GM21619 (cell line): ENCODE measurements at regions not wholly inside any gene's neighbourhood (a gene's known extent, or its start where the extent isn't known, plus 50 kb on each side); places are given as distances from the start of the nearest gene placed in this dataset.

ENCODE experiments used
- ATAC-seq: cut with Tn5 transposase; IDR thresholded peaks from one replicate; pipeline ENCODE4 v1.9.1; 2021; ENCODE audit not compliant: unreplicated experiment

DNA sequence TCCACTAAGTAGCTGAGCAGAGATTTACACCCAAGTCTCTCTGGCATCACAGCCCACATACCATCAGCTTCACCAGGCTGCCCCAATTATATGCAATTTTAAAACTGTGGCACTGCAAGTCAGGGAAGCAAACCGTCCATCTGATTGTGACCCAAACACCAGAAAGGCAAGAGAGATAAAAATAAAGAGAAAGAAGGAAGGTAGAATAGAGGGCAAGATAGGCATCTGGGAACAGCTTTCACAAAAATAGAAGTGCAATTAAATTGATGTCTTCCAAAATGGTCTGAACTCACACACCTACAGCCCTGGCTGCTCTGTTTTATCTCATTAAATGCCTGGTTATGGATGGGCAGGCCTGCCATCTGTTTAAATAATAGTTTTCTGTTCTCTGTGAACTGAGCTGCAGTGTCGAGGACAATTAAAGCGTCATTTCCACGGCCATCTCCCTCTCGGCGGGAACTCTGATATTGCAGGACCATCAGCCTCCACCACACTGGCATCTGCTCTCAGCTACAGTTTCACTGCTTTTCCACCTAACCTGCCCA is 509.1 kb downstream of the INHBA start:
- no peak for ATAC-seq

DNA sequence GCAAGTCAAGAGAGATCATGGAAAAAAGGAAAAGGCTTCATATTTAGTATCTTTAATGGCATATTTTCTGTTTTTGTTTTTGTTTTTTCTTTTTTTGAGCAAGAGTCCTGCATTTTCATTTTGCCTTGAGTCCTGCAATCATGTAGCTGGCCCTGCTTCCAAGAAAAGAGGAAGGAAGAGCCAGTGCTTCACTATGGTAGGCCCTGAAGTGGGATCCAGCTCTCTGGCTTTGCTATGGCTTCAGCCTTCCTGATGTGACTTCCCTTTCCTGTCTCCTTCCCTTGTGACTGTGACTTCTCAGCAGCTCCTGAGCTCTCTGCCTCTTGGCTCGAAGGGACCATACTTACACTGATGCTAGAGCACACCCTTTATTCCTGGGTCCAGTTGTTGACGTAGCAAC is 512.3 kb downstream of the INHBA start:
- no peak for ATAC-seq

DNA sequence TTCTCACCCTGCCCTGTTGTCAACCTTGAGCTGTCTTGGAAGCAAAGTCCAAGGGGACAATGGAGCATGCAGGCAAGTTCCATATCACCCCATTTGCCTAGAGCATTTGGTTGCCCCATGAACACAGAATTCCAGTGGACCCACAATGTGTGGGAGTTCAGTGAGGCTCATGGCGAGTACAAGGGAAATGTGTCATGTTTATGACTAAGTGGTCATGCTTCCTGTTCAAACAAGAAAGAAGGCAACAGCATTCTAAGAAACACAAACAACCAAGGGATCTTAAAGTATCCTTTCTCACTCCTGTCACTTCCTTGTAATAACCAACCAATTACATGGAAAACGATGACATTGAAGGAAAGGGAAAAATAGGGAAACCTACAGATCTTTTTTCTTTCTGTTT is 513.0 kb downstream of the INHBA start:
- ATAC-seq: no peak

DNA sequence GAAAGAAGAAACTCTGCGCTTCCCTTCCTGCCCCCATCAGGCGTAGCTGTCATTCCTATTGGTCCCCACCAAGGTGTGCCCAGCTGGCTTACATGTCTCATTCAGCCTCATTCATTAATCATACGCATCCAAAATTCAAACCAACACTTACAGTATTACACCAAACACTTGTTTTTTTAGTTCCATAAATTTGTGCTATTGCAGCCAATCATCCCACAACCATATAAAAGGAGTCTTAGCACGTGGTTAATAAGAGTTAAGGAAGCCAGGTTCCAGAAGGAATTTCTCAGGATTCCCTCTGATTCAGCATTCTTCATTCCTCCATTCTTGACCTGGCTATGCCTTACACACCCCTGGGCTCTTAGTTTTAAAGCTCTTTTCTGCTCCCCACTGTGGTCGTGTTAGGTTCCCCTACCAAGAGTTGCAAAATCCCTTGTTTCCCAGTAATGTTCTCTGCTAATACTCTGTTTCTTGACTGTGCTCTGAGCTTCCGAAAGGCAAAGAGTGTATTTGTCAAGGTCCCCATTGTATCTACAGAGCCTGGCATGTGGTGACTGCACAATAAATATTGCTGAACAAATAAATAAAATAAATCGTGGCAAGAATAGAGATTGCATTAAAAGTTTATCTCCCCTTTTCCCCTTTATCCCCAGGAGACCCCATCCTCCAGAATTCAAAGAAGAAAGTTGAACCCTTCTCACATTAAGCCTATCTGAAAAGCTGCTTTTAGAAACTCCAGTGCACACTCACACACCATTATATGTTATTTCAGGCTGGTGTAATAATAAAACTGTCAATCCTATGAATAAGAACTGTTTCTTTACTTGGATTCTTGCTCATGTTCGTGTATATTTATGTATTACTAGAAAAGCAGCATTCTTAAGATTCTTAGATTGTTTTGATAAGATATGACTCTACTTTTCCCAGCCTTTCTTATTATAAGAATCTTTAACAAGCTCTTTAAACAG is 514.4 kb downstream of the INHBA start:
- no peak for ATAC-seq

DNA sequence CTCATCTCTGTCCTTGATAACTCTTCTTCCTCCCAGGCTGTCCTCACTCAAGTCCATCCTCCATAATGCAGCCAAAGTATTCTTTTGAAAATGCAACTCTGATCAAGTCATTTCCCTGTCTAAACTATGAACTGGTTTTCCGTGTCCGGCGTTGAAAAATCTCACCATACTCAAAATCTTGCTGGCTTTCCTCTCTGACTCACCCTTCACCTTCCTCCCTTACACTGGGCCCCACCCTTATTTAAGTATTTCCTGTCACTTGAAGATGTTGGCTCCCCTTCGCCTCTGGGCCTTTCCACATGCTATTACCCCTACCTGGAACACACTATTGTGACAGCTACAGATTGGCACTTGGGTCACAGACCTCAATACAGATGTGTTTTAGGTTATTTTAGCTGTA is 515.6 kb downstream of the INHBA start:
- no peak for ATAC-seq

DNA sequence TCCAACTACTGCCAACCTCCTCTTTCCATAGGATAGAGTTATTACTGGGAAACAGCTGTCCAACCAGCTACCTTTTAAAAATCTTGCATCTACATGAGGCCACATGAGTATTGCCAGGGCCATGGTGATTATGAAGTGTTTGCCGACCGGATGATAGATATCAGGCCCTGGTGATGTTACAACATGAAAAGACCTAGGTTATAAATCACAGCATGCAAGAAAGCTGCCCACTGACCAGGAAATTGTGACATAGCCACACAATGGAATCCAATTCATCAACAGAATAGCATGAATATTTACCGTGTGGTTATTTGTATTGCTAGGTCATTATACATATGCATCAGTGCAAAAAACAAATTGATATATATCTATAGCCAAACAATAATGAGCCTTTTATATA is 517.0 kb downstream of the INHBA start:
- ATAC-seq: no peak

DNA sequence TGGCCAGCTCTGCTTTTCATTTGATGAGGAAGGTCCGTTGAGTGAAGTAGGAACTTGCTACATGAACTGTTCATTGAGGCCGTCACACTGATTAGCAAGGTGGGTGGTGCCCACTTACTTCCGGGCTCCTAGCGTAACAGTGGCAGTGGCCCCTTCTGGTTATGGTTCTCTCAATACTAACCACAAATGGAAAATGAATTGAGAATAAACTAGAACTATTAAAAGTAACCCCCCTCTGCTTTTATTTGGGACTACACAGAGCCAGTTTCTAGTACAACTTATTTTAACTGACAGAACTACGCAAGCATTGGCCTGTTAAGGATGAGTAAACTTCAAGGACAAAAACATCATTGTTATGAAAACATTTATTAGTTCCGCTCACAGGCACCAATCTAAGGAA is 519.1 kb downstream of the INHBA start:
- ATAC-seq: no peak

DNA sequence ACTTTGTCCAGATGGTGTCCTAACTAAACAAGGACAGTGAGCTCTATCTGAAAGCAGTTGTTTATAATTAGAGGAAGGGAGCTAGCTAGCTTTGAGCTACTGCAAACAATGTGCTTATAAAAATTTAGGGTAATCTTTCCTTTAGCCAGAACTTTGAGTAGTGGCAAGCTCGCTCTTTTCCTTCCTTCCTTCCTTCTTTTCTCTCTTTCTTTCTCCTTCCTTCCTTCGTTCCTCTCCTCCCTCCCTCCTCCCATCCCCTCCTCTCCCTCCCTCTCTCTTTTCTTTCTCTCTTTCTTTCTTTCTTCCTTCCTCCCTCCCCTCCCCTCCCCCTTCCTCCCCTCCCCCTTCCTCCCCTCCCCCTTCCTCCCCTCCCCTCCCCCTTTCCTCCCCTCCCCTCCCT is 520.1 kb downstream of the INHBA start:
- ATAC-seq: no peak

DNA sequence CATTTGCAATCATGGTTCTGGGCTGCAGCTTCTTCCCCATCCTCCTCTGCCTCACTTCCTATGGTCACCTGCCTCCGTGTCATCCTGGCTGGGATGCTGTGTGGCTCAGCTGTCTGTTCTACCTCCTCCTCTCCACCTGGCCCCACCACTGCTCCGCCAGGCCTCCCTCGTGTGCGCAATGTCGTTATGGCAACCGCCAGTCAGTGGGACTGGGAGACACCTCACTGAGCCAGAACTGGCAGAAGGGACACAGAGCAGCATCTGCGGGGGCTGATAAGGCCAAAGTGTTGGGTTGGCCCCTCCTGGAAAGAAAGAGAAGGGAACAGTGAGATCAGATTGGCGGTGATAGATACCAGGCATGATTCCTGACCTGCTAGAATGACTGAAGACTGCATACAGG is 527.5 kb downstream of the INHBA start:
- ATAC-seq: no peak

DNA sequence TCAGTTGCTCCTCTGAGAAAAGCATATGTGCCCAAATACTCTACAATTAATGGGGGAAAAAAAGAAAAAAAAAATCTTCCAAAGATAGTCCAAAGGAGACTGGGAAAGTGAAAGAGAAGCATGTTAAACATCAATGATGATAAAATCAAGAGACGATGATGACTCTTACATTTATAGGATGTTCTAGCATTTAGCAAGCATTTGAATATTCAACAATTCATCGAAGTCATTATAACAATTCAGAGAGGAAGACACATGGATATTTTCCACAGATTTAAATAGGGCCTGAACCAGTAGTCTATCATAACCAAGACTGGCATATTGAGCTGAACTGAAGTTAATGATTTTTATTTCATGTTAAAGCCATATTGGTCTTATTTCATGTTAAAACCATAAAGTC is 528.4 kb downstream of the INHBA start:
- ATAC-seq: no peak

DNA sequence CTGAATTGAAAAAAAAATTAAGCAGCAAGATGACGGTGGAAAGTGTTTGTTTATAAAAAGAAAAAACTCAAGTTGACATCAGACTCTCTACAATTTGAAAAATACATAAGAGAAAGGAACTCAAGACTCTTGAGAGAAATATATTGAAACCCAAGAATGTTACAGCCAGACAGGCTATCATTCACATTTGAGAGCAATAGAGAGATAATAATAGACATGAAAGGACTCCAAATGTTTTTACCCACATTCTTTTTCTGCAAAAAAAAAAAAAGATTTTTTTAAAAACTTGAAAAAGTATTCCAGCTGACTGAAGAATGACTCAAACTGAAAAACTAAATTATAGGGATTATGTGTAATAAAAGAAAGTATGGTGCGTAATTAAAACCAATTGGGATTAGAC is 532.4 kb downstream of the INHBA start:
- ATAC-seq: no peak

DNA sequence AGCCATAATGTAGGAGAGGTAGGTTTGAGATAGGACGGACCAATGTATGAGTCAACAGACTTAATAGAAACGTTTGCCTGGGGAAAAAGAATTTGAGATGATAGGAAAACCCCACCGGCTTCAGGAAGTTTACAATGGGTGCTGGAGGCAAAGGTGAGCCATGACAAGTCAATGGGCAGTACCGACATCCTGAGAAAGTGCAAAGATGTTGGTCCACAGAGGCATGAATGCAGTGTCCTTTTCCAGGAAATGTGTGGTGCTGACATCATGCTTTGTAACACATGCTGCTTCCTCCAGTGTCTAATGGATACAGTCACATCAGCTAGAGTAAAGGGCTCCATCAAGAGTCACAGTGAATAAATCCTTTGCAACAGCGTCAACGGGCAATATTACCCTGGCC is 533.6 kb downstream of the INHBA start:
- no peak for ATAC-seq

DNA sequence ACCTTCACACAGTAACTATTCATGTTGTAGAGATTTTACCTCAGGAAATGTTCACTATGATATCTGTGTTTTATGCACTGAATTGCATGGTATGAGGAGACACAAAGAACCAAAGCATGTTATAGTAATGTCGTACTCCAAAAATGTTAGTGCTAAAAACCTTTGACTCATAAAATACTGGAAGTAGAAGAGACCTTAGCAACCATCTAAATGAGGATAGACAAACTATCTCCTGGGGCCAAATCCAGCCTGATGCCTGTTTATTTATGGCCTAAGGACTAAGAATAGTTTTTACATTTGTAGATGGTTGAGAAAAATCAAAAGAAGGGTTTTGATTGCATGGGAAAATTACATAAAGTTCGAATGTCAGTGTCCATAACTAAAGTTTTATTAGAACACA is 535.1 kb downstream of the INHBA start:
- no peak for ATAC-seq

DNA sequence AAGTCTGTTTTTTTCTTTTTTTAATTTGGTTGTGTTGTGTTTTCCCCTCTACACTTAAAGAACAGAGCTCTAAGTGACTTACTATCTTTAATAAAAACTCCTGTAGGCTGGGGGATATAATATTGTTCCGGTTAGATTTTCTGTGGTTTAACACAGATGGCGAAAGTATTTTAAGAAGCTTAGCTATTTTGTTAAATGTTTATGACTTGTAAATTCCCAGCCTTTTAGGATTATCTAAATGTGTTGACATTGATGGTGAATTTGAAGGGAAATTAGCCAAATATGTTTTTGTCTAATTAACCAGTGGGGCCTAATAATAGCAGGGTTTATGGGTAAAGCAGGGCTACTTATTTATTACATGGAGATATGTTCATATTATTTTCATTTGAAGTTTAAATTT is 538.5 kb downstream of the INHBA start:
- no peak for ATAC-seq

DNA sequence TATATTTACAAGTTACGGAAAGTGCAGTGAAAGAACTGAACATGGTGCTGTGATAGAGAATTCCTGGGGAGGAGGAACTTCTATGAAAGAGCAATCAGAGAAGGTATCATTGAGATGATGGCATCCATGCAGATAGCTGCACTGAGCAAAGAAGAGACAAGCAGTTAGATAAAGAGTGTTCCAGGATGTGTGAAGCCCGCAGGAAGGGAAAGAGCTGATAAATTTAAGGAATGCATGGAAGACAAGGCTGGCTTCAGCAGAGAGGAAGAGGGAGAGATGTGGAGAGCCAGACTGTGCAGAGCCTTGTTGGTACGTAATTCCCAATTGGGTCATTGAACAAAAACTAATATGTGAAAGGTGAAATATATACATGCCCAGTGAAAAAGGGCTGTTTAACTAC is 538.9 kb downstream of the INHBA start:
- no peak for ATAC-seq

DNA sequence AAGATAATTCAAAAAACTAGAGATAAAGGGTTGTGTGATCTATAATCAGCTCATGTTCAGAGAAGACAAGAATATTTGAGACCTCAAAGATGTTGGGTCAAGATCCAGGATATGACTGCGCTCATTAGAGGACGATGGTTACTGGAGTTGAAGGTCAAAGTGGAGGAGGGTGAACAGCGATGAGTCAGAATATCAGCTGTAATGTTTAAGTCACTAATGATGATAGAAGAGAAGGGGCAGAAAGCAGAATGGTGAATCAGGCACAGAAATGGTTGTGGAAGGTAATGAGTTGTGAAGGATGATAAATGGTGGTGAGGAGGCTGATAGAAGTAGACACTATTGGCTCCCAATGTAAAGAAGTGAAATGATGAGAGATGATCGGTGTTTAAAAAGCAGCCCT is 540.3 kb downstream of the INHBA start:
- no peak for ATAC-seq

DNA sequence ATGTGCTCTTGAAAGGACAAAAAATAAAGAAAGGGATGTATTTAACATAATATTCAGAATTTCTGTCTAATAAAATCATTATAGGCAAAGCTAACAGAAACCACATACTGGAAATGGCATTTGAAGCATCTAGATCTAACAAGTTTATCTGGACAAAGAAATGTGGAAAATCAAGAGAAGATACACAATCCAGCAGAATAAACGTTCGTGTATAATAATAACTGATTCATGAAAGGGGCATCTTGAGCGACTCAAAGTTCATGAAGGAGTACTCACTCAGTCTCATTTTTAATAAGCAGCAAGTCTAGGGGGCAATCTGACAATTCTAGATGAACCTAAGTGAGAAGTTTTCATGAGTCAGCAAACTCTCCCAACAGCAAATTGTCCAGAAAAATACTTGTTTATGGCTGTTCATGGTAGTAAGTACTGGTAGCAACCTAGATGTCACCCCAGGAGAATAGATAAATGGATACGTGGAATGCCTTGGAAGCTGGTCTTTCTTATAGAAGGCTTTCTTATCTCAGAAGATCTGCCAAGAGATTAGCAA is 541.8 kb downstream of the INHBA start:
- no peak for ATAC-seq

DNA sequence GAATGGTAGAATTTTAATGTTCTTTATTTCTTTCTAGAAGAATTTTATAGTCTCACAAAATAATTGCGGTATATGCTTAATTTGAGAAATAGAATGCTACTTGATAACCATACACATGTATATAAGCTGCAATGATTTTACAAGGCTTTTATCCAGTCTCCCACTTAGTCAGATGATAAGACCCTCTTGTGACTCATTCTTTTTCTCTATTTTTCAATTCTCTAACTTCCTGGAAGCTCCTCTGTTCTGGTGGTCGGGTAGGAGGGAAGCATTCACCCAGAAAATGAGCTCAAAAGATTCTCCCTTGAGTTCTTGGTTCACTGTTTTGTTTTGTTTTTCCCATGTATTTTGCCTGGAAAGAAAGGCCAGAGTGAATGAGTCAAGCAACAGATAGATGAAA is 546.6 kb downstream of the INHBA start:
- ATAC-seq: no peak

DNA sequence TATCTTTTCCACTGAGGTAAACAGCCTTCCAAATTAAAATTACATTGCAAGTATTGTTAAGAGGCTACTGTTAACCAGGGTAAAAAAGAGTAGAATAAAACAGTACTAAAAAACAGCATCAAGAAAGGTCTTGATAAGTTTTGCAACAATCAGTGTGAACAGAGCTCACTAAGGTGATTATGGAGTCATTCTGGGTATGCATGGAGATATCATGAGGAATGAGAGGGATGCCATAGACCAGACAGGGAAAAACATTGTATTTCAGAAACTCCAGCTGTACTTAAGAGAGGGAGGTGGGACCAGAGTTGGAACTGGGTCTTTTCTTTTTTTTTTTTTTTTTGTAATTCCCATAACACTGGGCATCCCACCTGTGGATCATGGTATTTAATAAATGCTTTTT is 549.6 kb downstream of the INHBA start:
- no peak for ATAC-seq

DNA sequence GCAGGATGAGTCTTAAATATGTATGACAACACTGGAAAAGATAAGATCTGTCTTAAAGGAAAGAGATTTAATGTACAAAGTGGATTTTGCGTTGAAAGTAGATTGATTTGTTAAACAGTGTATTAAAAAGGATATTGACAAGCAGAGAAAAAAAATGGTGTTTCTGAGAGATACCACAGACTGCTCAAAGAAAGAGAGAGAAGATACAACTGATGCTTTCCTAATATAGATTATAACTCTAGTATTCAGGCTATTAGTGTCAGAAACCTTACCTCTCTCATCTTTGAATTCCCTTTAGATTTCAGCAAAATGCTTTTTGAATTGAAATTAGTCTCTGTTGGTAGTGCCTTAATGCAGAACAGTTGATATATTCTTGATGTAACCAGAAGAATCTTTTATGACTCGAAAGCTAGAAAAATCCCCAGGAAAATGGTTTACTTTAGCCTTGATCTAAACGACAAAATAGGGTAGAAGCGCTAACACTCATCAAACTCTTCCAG is 550.7 kb downstream of the INHBA start:
- ATAC-seq: no peak

DNA sequence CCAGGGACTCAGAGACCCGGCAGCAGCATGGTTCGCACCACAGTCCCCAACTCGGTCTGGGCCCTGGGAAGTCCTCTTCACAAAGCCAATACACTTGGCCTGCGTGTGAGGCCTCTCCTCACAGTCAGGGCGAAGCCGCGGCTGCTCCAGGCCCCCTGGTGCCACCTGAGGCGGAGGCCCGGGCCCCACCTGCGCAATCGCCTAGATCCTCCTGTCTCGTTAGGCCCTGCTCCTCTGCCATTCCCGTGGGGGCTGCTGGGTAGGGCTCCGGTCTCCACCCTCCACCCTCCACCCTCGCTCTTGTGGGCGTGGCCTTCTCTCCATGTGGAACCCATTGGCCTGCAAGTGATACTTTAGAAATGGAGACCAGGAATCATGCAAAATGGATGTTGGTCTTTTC is 553.3 kb downstream of the INHBA start:
- no peak for ATAC-seq

DNA sequence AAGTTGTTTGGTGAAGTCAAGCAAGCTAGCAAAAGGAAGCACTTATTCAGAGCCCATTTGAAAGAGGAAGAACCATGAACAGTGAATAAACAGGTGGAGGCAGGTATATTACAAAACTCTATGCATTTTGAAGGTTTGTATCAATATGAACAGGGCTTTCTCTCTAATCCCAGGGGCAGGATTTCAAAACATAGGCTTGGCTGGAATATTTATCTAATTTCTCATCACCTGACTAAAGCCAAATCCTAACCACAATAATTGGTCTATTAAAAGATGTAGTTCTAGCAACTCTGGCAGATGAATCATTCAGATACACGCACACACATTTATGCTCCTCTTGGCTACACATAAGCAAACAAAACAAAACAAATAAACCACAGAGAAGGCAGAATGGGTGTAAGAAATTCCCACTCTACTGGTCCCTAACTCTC is 554.4 kb downstream of the INHBA start:
- no peak for ATAC-seq
